Mammary epithelial cell (primary cell): ENCODE measurements at regions not wholly inside any gene's neighbourhood (a gene's known extent, or its start where the extent isn't known, plus 50 kb on each side); places are given as distances from the start of the nearest gene placed in this dataset.

Experiments used
- CTCF ChIP-seq, 2 donors: IDR thresholded peaks in 1 of 2; conservative IDR thresholded peaks in 1 of 2; 2 replicates each; pipeline ENCODE4 v1.5.1; 2011 to 2012; ENCODE audit warnings: inconsistent platforms in 2 of 2, low read length in 2 of 2, mild to moderate bottlenecking in 2 of 2, control low read depth in 1 of 2, low read depth in 1 of 2; ENCODE audit not compliant: insufficient read depth in 1 of 2; ENCODE audit errors: extremely low read depth in 1 of 2
- EZH2 ChIP-seq: IDR thresholded peaks from 2 replicates; pipeline ENCODE4 v1.6.1; 2012; ENCODE audit warnings: low read length, inconsistent platforms, borderline replicate concordance

GRCh38 chr1:221223281-221223680 is 344.0 kb downstream of the HLX start:
- TF ChIP-seq CTCF (conservative IDR thresholded peaks at IDR 0.05 in 1 of 2, IDR thresholded peaks at IDR 0.05 in 1 of 2; ENCODE audit: extremely low read depth in 1 of 2, insufficient read depth in 1 of 2, low read depth in 1 of 2, low read length in 2 of 2) (no peak), EZH2 (no peak)
